Fibroblast of gingiva (primary cell): ENCODE measurements at regions not wholly inside any gene's neighbourhood (a gene's known extent, or its start where the extent isn't known, plus 50 kb on each side); places are given as distances from the start of the nearest gene placed in this dataset.

Experiments used
- DNase-seq: peaks from one replicate; pipeline ENCODE4 v3.0.0-alpha.2; 2011; ENCODE audit warnings: low read depth

DNA sequence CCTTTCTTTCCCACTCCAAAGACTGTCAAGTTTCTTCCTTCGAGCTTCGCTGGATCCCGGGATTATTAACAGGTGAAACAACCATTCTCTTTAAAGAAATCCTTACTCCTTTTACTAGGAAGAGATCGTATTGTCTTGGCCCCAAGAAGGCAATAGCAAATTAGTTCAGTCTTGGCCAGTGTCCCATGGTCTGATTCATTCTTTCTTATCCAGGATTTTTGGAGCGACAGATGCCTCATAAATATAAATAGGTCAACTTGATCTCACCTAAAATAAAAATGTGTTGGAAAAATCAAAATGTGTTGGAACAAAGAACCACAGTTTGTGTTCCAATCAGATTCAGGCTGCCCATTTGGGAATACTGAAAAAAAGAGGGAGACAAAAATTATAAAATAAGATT is 140.1 kb upstream of the TMEM108 start:
- no peak for DNase-seq

DNA sequence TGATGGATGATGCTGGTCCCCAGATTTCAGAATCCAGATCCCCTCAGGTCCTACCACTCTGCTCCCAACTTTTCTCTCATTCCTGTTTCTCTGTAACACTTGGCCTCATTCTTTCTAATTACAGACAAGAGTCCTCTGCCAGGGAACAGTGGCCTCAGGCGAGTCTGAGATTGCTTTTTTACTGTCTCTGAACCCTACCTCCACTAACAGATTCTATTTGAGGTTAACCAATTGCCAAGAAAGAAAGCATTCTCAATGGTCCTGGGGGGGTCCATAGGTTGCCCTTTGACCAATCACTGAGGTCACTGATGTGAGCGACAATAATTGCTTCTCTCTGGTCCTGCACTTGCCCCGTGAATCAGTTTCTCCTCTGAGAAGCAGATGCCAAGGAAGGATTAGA is 145.2 kb upstream of the TMEM108 start:
- DNase-seq = no peak

DNA sequence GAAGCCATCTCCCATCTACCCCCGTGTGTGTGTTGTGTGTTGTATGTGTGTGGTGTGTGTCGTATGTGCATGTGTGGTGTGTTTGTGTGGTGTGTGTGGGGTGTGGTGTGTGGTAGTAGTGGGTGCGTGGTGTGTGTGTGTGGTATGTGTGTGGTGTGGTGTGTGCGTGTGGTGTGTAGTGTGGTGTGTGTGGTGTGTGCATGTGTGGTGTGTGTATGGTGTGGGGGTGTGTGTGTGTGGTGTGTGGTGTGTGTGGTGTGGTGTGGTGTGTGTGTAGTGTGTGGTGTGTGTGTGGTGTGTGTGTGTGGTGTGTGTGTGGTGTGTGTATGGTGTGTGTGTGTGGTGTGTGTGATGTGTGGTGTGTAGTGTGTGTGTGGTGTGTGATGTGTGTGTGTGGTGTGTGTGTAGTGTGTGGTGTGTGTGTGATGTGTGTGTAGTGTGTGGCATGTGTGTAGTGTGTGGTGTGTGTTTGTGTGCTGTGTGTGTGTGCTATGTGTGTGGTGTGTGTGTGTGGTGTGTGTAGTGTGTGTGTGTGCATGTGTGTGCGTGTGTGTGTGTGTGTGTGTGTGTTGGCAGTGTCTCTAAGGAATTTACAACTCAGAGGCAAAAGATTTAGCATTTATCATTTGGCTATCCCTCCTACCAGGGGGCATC is 156.3 kb upstream of the TMEM108 start:
- no peak for DNase-seq

DNA sequence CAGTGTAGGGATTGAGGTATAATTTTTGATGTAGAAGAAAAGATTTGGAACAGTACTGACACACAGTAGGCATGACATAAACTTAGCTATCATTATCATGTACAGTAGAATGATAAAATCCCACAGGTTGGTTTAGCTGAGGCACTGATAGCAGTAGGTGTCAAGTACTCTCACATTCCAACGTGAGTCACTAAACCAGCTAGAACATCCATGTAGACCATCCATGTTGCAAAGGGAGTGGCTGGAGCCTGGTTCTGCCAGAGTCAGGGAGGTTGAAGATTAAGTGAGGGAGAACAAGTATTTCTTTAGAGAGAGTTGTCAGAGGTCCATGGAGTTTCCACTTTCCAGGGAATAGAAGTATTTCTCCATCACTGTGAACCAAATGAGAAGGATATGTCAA is 157.2 kb upstream of the TMEM108 start:
- no peak for DNase-seq

DNA sequence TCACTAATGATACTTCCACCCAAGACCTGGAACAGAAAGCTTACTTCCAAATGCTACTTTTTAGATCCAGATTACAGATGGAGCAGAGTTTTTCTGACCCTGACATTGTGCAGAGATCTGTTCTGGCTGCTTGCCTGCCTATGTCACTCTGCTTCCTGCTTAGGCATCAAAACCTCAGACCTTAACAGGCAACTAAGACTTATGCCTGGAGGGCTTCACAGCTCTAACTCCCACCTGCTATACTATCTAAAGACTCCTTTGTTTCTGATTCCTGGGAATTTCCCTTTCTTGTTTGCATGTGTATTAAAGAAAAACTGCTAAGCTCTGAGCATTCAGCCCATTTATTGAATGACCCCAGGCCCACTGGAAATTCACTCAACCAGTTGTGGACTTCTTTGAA is 157.4 kb upstream of the NPHP3 start:
- no peak for DNase-seq

DNA sequence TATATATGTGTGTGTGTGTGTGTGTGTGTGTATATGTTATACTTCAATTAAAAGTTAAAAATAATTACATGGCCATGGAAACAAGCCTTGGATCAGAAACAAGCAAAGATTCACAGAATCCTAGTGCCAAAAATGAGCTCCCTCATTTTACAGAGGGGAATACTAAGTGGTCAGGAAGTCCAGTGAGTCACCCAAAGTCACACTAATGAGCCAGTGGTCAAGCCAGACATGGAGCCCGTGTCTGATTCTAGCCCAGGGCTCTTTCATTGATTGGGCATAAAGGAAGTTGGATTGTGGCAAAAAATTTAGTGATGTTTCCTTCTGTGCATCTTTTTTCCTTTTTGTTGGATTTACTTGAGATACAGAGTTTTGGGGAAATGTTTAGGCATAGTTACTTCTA is 152.5 kb upstream of the NPHP3 start:
- DNase-seq = no peak

DNA sequence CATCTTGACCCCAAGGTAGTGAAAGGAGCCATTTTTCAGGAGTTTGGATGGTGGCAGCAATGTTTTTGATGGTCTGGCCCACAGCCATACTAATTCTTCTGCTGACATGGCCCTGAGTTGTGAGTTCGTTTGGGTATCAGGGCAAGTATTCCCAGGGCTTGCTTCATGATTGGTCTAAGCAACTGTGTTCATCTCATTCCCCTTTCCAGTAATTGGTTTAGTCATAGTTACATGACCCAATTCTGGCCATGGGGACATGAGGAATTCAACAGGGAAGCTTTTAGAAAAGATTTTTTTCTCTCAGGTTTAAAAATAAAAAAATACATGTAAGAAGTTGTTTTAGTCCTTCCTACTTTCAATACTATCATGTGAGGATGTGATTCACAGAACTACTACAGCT is 150.5 kb upstream of the NPHP3 start:
- no peak for DNase-seq

DNA sequence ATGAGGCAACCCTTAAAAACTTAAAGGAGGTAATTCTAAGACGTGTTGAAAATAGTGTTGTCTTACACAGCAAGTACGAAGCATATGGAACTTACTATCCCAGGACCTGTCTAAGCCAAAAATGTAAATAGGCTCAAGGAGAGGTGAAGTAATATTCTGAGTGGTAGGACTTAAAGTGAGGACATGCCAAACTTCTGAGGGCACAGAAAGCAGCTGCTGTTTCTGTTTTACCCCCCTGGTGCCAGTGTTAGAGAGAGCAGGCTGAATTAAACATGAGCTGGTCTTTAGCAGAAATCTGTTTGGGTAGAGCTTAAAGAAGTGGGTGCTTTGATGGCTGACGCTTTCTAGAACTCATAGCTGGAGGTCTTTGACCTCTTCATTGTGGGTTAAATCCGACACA is 149.7 kb upstream of the NPHP3 start:
- no peak for DNase-seq

DNA sequence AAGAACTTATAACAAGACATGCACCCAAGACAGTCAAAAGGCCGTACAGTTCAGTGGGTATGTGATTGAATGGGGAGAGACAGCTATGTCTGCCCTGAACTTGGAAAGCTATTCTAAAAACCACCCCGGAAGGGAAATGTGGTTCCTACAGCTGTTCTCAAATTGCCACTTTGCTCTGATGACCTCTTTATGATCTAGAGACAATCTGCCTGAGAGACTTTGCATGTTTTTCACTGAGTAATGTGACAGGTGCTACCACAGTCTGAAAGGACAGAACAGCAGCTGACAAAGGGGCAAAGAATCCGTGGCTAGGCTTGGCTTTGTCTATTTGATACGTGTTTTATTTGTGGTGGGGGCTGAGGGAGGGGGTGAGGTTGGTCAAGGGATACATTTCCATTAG is 148.3 kb upstream of the NPHP3 start:
- no peak for DNase-seq

DNA sequence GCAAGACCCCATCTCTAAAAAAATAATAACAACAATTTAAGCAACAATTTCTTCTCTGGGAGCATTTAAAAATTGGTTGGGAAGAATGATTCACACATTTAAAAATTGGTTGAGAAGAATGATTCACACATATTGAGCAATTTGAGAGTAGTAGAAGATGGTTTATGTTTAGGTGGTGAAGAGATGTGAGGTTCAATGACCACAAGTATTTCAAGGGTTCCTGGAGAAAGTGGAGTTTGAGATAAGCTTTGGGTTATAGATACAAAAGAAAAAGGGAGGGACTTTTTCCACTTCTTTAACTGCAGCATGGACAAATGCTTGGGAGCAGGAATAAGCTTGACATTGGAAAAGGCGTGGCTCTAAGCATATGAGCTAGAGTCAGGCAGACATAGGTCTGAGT is 145.7 kb upstream of the NPHP3 start:
- DNase-seq = no peak

DNA sequence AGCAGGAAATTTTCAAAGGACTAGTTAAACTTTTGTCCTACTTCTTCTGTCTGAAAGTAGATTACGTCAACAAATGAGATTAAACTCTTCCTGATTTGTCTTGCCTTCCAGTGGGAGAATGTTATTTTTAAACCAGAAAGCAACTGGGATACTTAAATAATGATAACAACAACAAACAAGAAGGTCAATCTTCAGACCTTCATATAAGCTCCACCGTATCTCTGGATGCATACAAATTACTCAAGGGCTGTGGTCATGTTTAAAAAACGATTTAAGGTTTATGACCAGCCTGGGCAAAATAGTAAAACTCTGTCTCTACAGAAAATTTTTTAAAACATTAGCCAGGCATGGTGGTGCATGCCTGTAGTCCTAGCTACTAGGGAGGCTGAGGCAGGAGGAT is 145.3 kb upstream of the NPHP3 start:
- no peak for DNase-seq

DNA sequence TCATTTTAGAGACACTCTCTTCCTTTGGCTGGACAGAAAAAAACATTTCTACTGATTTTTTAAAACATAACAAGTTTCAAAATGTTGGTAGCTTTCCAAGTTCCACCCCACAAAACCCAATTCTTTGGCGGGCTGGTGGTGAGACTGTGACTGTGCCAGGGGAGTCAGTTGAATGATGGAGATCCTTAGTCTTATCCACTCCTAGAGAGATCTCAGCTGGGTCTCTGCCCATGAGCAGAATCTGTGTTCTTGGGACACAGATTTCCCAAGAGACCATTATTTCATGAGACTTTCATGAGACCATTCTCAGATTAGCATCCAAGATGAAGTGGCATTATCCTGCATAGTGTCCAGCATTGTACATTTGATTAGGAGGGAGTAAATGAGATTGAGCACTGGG is 135.1 kb upstream of the NPHP3 start:
- DNase-seq = no peak

DNA sequence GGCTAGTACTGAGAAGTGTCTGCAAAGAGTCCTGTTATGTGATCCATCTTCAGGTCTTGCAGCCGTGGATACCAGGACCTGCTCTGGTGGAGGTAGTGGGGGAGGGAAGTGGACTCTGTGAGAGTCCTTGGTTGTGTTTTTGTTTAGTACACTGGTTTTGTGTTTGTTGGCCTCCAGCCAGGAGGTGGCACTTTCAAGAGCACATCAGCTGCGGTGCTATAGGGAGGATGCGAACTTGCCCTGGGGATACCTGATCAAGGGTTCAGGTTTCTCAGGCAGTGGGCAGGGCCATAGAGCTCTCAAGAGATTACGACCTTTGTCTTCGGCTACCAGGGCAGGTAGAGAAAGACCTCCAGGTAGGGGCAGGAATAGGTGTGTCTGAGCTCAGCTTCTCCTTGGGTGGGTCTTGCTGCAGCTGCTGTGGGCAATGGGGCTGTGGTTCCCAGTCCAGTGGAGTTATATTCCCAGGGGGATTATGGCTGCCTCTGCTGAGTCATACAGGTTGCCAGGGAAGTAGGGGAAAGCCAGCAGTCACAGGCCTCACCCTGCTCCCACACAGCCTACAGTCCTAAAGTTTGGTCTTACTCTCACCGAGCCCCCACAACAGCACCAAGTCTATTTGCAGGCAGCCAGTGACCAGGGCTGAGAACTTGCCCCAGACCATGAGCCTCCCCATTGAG is 132.8 kb upstream of the NPHP3 start:
- DNase-seq = no peak

DNA sequence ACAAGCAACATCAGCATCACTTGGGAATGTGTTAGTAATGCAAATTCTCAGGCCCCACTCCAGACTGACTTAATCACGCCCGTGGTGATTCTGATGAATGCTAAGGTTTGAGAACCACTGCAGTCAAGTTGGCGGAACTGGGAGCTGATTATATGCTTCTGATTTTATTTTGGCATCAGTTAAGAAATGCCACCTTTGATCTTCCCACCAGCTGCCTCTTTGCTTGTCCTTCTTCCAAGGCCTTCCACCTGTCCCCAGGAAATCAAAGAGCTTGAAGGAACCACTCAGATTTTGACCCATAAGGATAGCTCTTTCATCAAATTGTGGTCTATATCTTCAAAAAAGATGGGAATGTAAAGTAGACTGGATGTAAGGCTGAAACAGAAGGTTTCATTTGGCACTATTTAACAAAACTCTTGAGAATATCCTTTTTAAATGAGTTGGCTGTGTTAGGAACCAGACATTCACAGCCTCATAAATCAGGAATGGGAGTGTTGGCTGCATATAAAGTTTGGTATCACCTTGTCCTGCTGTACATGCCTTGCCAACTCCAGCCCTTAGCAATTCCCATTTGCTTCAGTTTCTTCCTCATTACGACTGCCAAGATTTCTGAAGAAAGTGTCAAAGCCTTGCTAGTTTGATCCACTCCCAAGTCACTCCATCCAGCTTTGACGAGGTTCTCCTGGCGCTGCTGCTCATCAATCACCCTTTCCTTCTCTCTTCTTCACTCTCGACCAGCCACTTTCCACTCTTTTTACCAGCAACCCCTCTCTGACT is 125.8 kb upstream of the NPHP3 start:
- no peak for DNase-seq

DNA sequence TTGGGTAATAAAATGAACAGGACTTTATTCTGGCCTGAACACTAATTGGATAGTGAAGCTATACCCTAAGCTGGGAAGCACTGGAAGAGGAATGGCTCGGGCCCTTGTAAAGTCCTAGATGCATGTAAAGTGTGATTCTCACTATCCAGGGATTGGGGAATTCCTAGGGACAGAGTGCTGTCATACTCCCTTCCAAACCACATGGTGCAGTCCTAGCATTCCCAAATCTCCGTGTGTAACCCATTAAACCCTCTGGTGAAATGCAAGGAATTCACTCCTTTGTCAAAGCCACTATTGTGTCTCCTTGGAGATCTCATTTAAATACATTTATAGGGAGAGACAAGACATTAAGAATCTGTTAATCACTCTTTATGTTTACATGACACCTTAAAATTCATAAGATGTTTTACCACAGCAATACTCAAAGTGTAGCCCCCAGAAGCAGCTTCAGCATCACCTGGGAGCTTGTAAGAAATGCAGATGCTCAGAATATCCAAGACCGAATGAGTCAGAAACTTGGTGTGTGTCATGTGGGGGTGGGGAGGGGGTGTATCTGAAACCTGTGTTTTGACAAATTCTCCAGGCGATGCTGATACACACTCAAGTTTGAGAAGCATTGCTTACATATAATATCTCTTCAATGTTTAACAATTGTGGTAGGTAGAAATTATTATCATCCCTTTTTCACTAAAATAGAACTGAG is 121.8 kb upstream of the NPHP3 start:
- no peak for DNase-seq

DNA sequence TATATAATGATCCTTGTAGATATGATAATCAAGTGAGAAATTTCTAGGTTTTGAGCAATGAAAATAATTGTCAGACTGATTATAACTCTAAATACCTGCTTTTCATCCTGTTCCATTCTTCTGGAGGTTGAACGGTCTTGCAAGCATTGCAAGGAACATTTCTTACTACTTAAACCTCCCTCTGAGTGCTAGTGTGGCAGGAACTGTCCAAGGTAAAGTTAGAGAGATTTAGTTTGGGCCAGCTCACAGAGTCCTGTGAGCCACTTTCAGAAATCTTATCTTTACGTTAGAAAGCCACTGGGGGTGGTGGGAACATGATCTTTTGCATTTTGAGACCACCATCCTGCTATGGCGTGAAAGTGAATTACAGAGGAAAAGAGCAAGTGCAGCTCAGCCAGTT is 121.1 kb upstream of the NPHP3 start:
- DNase-seq = no peak

DNA sequence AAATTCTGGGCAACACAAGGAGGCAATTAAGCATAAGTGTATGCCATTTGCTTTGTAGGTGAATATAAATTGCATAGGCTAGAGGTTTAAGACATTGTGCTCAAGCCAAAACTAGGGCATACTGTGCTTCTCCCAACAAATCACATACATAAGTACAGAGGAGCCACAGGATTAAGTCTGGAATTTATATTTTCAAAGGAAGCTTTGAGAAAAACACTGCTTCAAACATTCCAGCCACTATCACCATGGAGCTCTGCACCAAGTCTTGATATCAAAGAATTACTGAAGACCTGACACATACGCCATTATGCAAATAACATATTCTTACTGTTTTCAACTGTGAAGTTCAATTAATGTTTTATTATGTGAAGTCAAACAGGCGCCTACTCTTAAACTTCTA is 119.4 kb upstream of the NPHP3 start:
- no peak for DNase-seq

DNA sequence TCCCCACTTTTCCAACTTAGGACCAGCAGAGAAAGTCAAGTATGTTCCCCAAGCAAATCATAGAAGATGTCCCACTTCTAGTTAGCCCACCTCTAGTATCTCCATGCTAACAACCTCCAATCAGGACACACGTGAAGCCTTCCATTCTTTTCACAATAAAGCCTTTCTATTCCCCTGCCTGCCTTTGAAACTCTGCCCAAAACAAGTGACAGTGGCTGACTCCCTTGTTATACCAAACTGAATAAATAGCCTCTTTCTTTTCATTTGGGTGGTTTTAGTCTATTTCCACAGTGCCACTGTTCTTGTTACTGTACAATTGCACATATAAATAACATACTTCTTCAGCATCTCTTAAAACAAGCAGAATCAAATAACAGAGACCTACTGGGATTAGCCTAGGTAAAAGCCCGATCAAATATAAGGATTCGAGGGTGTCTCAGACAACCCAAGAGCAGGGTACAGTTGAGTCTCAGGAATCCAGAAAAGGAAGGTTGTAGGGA is 118.0 kb upstream of the NPHP3 start:
- no peak for DNase-seq

DNA sequence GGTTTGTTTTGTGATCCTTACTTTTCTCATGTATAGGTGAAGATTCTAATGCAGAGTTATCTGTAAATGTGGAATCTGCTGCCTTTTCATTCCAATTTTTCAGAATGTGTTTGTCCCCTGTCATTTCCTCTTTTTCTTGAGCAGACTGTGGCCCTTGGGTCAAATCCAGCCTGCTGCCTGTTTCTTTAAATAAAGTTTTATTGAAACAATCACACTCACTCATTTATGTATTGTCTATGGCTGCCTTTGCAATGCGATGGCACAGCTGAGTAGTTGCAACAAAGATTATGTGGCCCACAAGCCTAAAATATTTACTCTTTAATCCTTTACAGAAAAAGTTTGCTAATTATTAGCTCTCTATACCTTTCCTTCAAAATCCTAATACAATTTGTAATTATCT is 116.3 kb upstream of the NPHP3 start:
- DNase-seq = no peak

DNA sequence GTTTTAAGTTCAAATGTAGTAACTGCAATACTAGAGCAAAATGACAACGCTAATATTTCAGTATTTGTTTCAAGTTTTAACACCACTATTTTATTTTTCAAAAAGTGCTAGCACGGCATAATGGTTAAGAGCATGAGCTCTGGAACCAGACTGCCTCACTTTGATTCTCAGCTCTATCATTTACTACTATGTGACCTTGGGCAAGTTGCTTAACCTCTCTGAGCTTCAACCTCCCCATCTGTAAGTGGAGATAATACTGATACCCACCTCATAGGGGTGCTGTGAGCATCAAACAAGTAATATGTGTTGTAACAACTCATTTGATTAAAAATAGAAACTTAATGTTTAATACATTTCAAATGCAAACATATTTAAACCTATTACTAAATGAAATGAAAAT is 115.4 kb upstream of the NPHP3 start:
- no peak for DNase-seq

DNA sequence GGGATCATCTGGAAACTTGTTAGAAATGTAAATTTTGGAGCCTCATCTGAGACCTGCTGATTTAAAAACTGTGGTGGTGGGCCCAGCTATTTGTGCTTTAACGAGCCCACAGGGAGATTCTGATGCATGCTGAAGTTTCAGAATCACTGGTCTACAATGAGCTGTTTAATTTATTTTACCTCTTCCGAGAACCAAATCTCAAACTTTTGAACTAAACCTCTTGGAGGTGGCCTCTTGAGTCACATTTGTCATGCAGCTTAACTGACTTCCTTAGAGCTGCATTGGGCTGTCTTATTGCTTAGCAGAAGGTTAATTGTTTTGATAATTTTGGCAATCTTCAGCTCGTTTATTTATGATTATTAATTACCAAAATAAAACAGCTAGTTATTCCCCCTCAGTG is 112.1 kb upstream of the NPHP3 start:
- no peak for DNase-seq

DNA sequence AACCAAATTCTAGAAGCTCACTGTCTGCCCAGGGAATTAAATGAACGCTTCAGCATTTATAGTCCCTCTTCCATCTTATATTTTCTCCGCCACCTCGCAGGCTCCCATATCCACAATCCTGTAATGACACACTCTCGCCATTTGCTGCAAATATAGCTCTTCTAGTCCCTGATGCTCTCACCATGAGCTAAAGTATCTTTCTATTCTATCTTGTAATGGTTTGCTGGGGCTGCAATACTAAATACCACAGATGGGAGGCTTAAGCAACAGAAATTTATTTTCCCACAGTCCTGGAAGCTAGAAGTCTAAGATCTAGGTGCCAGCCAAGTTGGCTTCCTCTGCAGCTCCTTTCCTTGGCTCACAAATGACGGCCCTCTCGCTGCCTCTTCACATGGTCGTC is 106.9 kb upstream of the NPHP3 start:
- DNase-seq = no peak

DNA sequence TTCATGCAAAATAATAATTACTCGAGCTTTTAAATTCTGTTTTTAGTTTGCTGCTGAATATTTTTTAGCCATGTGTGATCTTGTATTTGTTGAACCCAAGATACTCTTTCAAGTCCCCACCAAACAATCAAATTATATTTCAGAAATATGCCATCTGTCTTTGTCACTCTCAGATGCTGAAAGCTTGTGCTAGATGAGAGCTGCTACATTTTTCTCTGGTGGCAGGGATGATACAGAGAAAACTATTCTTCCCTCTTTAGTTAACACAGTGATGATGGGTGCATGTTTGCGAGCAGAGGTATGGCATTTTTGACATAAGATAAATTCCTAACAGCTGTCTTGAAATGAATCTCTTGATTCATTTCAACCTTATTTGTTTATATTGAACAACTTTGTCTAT is 100.6 kb upstream of the NPHP3 start:
- no peak for DNase-seq
